Endothelial cell (in vitro differentiated cells): ENCODE measurements at regions not wholly inside any gene's neighbourhood (a gene's known extent, or its start where the extent isn't known, plus 50 kb on each side); places are given as distances from the start of the nearest gene placed in this dataset.
A peak's percentile ranks its signal among the peaks of the same experiment; 100 is the strongest.

Experiments used
- DNase-seq: peaks from one replicate; pipeline ENCODE4 v3.0.0; 2021; ENCODE audit warnings: low spot score
- H3K27ac Mint-ChIP-seq: one replicate; pipeline ENCODE4 v1.8.0; 2021; ENCODE audit warnings: mixed read lengths, inconsistent platforms; ENCODE audit not compliant: unreplicated experiment
- H3K27me3 Mint-ChIP-seq: one replicate; pipeline ENCODE4 v1.8.0; 2021; ENCODE audit warnings: mild to moderate bottlenecking, moderate library complexity, mixed read lengths, inconsistent platforms; ENCODE audit not compliant: unreplicated experiment
- H3K36me3 Mint-ChIP-seq: one replicate; pipeline ENCODE4 v1.8.0; 2021; ENCODE audit warnings: mild to moderate bottlenecking, low read depth, mixed read lengths, inconsistent platforms; ENCODE audit not compliant: unreplicated experiment
- H3K4me1 Mint-ChIP-seq: one replicate; pipeline ENCODE4 v1.8.0; 2021; ENCODE audit warnings: mild to moderate bottlenecking, mixed read lengths, inconsistent platforms; ENCODE audit not compliant: unreplicated experiment
- H3K4me3 Mint-ChIP-seq: one replicate; pipeline ENCODE4 v1.8.0; 2021; ENCODE audit warnings: mild to moderate bottlenecking, mixed read lengths, inconsistent platforms; ENCODE audit not compliant: unreplicated experiment
- H3K9me3 Mint-ChIP-seq: one replicate; pipeline ENCODE4 v1.8.0; 2021; ENCODE audit warnings: mixed read lengths, inconsistent platforms; ENCODE audit not compliant: unreplicated experiment
- TF ChIP-seq, protein P1 (sequence below): fragments of 200-600 bp; sonication (generic); IDR thresholded peaks from one replicate; pipeline ENCODE4 v1.5.0; 2021; ENCODE audit warnings: antibody characterized with exemption; ENCODE audit not compliant: unreplicated experiment

DNA sequence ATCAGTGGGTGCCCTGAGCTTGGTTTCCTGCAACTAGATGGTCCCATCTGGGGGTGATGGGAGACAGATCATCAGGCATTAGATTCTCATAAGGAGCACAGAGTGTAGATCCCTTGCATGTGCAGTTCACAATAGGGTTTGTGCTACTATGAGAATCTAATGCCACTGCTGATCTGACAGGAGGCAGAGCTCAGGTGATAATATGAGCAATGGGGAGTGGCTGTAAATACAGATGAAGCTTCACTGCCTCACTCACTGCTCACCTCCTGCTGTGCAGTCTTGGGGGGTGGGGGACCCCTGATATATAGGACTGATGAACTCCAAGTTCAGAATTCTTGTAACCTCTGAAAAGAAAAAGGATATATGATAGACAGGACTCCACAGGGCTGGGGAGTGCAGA, 108.0 kb downstream of the RIN2 start:
- no peak for DNase-seq
- H3K9me3 Mint-ChIP-seq: peaks cover 4% of the 10 kb centered on the region
- peaks cover 2% of the 10 kb centered on the region for H3K27me3 Mint-ChIP-seq
- peaks cover 23% of the 10 kb centered on the region for H3K36me3 Mint-ChIP-seq
- no peaks in the 10 kb centered on the region for H3K4me1 Mint-ChIP-seq
- TF ChIP-seq, protein P1, sequence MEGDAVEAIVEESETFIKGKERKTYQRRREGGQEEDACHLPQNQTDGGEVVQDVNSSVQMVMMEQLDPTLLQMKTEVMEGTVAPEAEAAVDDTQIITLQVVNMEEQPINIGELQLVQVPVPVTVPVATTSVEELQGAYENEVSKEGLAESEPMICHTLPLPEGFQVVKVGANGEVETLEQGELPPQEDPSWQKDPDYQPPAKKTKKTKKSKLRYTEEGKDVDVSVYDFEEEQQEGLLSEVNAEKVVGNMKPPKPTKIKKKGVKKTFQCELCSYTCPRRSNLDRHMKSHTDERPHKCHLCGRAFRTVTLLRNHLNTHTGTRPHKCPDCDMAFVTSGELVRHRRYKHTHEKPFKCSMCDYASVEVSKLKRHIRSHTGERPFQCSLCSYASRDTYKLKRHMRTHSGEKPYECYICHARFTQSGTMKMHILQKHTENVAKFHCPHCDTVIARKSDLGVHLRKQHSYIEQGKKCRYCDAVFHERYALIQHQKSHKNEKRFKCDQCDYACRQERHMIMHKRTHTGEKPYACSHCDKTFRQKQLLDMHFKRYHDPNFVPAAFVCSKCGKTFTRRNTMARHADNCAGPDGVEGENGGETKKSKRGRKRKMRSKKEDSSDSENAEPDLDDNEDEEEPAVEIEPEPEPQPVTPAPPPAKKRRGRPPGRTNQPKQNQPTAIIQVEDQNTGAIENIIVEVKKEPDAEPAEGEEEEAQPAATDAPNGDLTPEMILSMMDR: no peak
- H3K4me3 Mint-ChIP-seq: no peak overlapping the region
- no peak overlapping the region for H3K27ac Mint-ChIP-seq

- Mint-ChIP-seq H3K9me3 (no peaks in the 10 kb centered on the region), H3K27ac (no peak overlapping the region), H3K27me3 (peaks cover 3% of the 10 kb centered on the region), H3K4me1 (no peaks in the 10 kb centered on the region), H3K36me3 (peaks cover 24% of the 10 kb centered on the region), H3K4me3 (no peak overlapping the region)
- TF ChIP-seq, protein P1: no peak
- DNase-seq: no peak
These were observed 109.0 kb downstream of the RIN2 start for GRCh38 chr20:19867074-19867473.

DNA sequence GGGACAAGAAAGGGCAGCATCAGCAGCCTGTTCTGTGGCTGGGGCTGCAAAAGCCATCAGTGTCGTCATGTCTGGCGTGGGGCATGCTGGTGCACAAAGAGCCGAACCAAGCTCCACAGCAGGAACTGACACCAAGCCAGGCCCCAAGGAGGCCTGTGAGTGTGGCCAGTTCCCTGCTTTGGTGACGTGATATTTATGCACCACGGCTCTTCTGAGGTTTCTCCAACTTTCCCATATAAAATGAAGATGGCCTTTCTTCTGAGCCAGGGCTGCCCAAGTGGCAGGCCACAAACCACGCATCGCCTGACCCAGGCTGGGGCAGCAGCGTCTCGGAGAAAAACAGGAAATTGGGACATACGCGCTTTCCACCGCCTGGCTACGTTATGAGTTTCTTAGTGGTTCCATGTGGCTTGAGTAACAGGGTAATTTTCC, 109.9 kb downstream of the RIN2 start:
- Mint-ChIP-seq H3K9me3 (no peaks in the 10 kb centered on the region), H3K4me1 (no peaks in the 10 kb centered on the region), H3K4me3 (no peak overlapping the region)

DNA sequence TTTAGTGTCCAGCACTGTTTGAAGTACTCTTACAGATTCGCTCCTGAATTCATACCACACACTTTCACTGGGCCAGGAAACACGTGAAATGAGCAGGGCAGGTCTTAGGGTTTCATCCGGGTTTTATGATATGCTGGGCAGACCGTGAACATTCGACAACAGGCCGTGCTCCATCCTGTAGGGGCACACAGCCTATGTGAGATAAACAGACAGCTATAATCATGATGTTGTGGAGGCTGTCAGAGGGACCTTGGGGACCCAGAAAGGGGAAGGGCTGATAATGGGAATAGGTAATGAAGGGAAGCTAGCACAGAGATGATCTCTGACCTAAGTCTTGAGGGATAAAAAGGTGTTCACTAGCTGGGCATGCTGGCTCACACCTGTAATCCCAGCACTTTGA, 110.4 kb downstream of the RIN2 start:
- Mint-ChIP-seq H3K36me3 (peaks cover 30% of the 10 kb centered on the region), H3K4me3 (no peak overlapping the region), H3K9me3 (no peaks in the 10 kb centered on the region), H3K4me1 (no peaks in the 10 kb centered on the region), H3K27ac (no peak overlapping the region), H3K27me3 (peaks cover 3% of the 10 kb centered on the region)
- TF ChIP-seq, protein P1: no peak
- DNase-seq: no peak

More for the DNA sequence above, 109.9 kb downstream of the RIN2 start:
- TF ChIP-seq, protein P1: no peak
- Mint-ChIP-seq H3K27me3 (peaks cover 3% of the 10 kb centered on the region), H3K27ac (no peak overlapping the region), H3K36me3 (peaks cover 30% of the 10 kb centered on the region)
- DNase-seq: no peak

DNA sequence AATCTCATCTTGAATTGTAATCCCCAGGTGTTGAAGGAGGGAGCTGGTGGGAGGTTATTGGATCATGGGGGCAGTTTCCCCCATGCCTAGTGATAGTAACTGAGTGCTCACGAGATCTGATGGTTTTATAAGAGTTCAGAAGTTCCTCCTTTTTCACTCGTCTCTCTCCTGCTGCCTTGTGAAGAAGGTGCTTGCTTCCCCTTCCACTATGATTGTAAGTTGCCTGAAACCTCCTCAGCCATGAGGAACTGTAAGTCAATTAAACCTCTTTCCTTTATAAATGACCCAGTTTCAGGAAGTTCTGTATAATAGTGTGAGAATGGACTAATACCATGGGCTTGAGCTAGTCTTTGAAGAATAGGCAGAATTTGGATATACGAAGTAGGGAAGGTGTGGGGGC, 113.9 kb downstream of the RIN2 start:
- H3K36me3 Mint-ChIP-seq: peaks cover 45% of the 10 kb centered on the region
- no peak for DNase-seq
- H3K27ac Mint-ChIP-seq: no peak overlapping the region
- peaks cover 3% of the 10 kb centered on the region for H3K27me3 Mint-ChIP-seq
- TF ChIP-seq, protein P1: no peak
- H3K9me3 Mint-ChIP-seq: no peaks in the 10 kb centered on the region
- H3K4me3 Mint-ChIP-seq: peak overlapping the region; percentile 47
- no peaks in the 10 kb centered on the region for H3K4me1 Mint-ChIP-seq
